PC-3 (cell line): ENCODE measurements at regions not wholly inside any gene's neighbourhood (a gene's known extent, or its start where the extent isn't known, plus 50 kb on each side); places are given as distances from the start of the nearest gene placed in this dataset.

Source experiments
- EZH2 ChIP-seq: fragments of 300-600 bp; sonication (generic); IDR thresholded peaks from one replicate; pipeline ENCODE4 v1.6.1; 2017; ENCODE audit warnings: antibody characterized with exemption, mild to moderate bottlenecking, low read length; ENCODE audit not compliant: unreplicated experiment
- EZH2phosphoT487 ChIP-seq: fragments of 300-600 bp; sonication (generic); IDR thresholded peaks from 2 replicates; pipeline ENCODE4 v1.6.1; 2018; ENCODE audit warnings: mild to moderate bottlenecking, antibody characterized with exemption, low read length, borderline replicate concordance
- TF ChIP-seq, protein P1 (sequence below): fragments of 300-600 bp; sonication (generic); conservative IDR thresholded peaks from 2 replicates; pipeline ENCODE4 v1.5.1; 2017; ENCODE audit warnings: antibody characterized with exemption, low read depth, mild to moderate bottlenecking, low read length

DNA sequence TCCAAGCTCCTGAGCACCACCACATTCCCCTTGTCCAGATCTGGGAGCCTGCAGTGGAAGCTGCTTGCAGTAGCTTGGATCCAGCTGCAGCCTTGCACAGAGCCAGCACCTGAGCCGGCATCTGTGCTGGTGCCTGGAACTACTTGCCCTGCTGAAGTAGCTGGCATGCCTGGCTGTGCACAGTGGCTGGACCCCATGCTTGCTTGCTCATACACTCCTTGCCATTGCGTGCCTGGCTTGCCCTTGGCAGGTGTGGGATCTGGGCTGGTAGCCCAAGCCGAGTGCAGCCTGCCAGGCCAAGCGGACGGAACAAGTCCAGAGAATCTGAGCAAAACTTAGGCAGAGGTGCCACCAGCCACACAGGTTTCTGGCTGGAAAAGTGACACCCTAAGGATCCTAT, 759.9 kb downstream of the IPMK start:
- TF ChIP-seq, protein P1, sequence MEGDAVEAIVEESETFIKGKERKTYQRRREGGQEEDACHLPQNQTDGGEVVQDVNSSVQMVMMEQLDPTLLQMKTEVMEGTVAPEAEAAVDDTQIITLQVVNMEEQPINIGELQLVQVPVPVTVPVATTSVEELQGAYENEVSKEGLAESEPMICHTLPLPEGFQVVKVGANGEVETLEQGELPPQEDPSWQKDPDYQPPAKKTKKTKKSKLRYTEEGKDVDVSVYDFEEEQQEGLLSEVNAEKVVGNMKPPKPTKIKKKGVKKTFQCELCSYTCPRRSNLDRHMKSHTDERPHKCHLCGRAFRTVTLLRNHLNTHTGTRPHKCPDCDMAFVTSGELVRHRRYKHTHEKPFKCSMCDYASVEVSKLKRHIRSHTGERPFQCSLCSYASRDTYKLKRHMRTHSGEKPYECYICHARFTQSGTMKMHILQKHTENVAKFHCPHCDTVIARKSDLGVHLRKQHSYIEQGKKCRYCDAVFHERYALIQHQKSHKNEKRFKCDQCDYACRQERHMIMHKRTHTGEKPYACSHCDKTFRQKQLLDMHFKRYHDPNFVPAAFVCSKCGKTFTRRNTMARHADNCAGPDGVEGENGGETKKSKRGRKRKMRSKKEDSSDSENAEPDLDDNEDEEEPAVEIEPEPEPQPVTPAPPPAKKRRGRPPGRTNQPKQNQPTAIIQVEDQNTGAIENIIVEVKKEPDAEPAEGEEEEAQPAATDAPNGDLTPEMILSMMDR, result no peak
- no peak for TF ChIP-seq EZH2phosphoT487
- TF ChIP-seq EZH2, result no peak
